Panc1 (cell line): ENCODE measurements at regions not wholly inside any gene's neighbourhood (a gene's known extent, or its start where the extent isn't known, plus 50 kb on each side); places are given as distances from the start of the nearest gene placed in this dataset.

Source experiments
- ATAC-seq: fragments of 200-7000 bp; cut with Tn5 transposase; 2 replicates; pipeline ENCODE4 v1.9.1; 2020; ENCODE audit warnings: mild to moderate bottlenecking, moderate library complexity
- BruUV-seq: library from RNA; stranded (reverse); fragments of 400-500 nt; replicated peaks from 2 replicates; lab custom pipeline; 2021; lab: Mats Ljungman, UMichigan
- CTCF ChIA-PET: fragments of 300-600 bp; sonication (Branson Sonifier 250); formaldehyde crosslinking; loops from one replicate; lab custom pipeline; 2022; ENCODE audit warnings: antibody characterized with exemption; lab: Charles Lee
- POLR2A ChIA-PET: fragments of 300-600 bp; sonication (Branson Sonifier 250); formaldehyde crosslinking; loops from one replicate; lab custom pipeline; 2022; ENCODE audit warnings: antibody characterized with exemption; lab: Charles Lee
- DNase-seq: peaks from one replicate; pipeline ENCODE4 v3.0.0-alpha.2; 2010; ENCODE audit warnings: low read depth, low spot score
- H3K27ac ChIP-seq: 2 replicates; pipeline ENCODE4 v1.5.1; 2011; ENCODE audit warnings: mild to moderate bottlenecking, low read length, inconsistent platforms
- H3K27me3 ChIP-seq: fragments of 200-500 bp; sonication (Bioruptor generic); 2 replicates; pipeline ENCODE4 v1.6.0; 2014; ENCODE audit warnings: low read length, inconsistent platforms; ENCODE audit not compliant: control insufficient read depth, insufficient read depth
- H3K36me3 ChIP-seq: fragments of 200-500 bp; sonication (Bioruptor generic); 2 replicates; pipeline ENCODE4 v1.5.1; 2014; ENCODE audit warnings: inconsistent platforms, mild to moderate bottlenecking, low read length, moderate library complexity; ENCODE audit not compliant: control insufficient read depth, insufficient read depth
- H3K4me1 ChIP-seq: 2 replicates; pipeline ENCODE4 v1.5.1; 2011; ENCODE audit warnings: inconsistent platforms, mild to moderate bottlenecking, low read length, moderate library complexity; ENCODE audit not compliant: control insufficient read depth, insufficient read depth
- H3K4me3 ChIP-seq, 2 experiments: 2 replicates each; pipeline ENCODE4 v1.5.1; 2011 to 2012; ENCODE audit warnings: low read depth in 2 of 2, low read length in 2 of 2, mild to moderate bottlenecking in 2 of 2, inconsistent platforms in 1 of 2, moderate library complexity in 1 of 2
- H3K9me3 ChIP-seq: fragments of 200-500 bp; sonication (Bioruptor generic); 2 replicates; pipeline ENCODE4 v1.5.1; 2014; ENCODE audit warnings: low read depth, mild to moderate bottlenecking, inconsistent platforms, low read length, moderate library complexity; ENCODE audit not compliant: control insufficient read depth, insufficient read depth
- POLR2AphosphoS5 ChIP-seq: IDR thresholded peaks from 2 replicates; pipeline ENCODE4 v1.6.1; 2012; ENCODE audit warnings: mild to moderate bottlenecking, low read depth, low read length, moderate library complexity
- SIN3A ChIP-seq: IDR thresholded peaks from 2 replicates; pipeline ENCODE4 v1.6.1; 2012; ENCODE audit warnings: low read depth, mild to moderate bottlenecking, low read length, moderate library complexity, borderline replicate concordance; ENCODE audit not compliant: insufficient read depth
- TCF7L2 ChIP-seq: IDR thresholded peaks from 2 replicates; pipeline ENCODE4 v1.6.1; 2011; ENCODE audit warnings: mild to moderate bottlenecking, low read depth, low read length, inconsistent platforms
- in situ Hi-C: cut with HindIII; loops from 2 replicates; pipeline ENCODE4 v1.10.0; 2016; ENCODE audit warnings: low sequenced_read_pairs, low pct_unique_long_range_greater_than_20kb
- intact Hi-C: fragments of 100-400 bp; cut with micrococcal nuclease; formaldehyde crosslinking; loops from one replicate; pipeline ENCODE4 v1.10.0; 2022; ENCODE audit not compliant: unreplicated experiment
- TF ChIP-seq, protein P1 (sequence below), 2 experiments: IDR thresholded peaks; 2 replicates each; pipeline ENCODE4 v1.6.1; 2011 to 2012; ENCODE audit warnings: low read depth in 2 of 2, control low read depth in 1 of 2, low read length in 1 of 2, mild to moderate bottlenecking in 1 of 2, moderate library complexity in 1 of 2; ENCODE audit not compliant: insufficient read depth in 1 of 2
- TF ChIP-seq, protein P2 (sequence below): fragments of 450-650 bp; IDR thresholded peaks from 2 replicates; pipeline ENCODE4 v1.5.1; 2017; ENCODE audit warnings: mild to moderate bottlenecking

- ATAC-seq (no peak), DNase-seq (no peak)
- H3K4me3 ChIP-seq: no peak overlapping the region
- H3K27ac ChIP-seq: no peak overlapping the region
- peaks cover 4% of the 10 kb centered on the region; the same call in 1 of the 2 replicates for H3K9me3 ChIP-seq
- H3K27me3 ChIP-seq: no peaks in the 10 kb centered on the region
- no peaks in the 10 kb centered on the region for H3K4me1 ChIP-seq
- in situ Hi-C loops: no loop called here
- TF ChIP-seq, protein P1, sequence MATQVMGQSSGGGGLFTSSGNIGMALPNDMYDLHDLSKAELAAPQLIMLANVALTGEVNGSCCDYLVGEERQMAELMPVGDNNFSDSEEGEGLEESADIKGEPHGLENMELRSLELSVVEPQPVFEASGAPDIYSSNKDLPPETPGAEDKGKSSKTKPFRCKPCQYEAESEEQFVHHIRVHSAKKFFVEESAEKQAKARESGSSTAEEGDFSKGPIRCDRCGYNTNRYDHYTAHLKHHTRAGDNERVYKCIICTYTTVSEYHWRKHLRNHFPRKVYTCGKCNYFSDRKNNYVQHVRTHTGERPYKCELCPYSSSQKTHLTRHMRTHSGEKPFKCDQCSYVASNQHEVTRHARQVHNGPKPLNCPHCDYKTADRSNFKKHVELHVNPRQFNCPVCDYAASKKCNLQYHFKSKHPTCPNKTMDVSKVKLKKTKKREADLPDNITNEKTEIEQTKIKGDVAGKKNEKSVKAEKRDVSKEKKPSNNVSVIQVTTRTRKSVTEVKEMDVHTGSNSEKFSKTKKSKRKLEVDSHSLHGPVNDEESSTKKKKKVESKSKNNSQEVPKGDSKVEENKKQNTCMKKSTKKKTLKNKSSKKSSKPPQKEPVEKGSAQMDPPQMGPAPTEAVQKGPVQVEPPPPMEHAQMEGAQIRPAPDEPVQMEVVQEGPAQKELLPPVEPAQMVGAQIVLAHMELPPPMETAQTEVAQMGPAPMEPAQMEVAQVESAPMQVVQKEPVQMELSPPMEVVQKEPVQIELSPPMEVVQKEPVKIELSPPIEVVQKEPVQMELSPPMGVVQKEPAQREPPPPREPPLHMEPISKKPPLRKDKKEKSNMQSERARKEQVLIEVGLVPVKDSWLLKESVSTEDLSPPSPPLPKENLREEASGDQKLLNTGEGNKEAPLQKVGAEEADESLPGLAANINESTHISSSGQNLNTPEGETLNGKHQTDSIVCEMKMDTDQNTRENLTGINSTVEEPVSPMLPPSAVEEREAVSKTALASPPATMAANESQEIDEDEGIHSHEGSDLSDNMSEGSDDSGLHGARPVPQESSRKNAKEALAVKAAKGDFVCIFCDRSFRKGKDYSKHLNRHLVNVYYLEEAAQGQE (IDR thresholded peaks at IDR 0.05; ENCODE audit: insufficient read depth in 1 of 2, low read depth in 2 of 2, low read length in 1 of 2): no peak
- TF ChIP-seq SIN3A: no peak
- no peak for TF ChIP-seq TCF7L2
- no peak for TF ChIP-seq POLR2AphosphoS5
- TF ChIP-seq, protein P2, sequence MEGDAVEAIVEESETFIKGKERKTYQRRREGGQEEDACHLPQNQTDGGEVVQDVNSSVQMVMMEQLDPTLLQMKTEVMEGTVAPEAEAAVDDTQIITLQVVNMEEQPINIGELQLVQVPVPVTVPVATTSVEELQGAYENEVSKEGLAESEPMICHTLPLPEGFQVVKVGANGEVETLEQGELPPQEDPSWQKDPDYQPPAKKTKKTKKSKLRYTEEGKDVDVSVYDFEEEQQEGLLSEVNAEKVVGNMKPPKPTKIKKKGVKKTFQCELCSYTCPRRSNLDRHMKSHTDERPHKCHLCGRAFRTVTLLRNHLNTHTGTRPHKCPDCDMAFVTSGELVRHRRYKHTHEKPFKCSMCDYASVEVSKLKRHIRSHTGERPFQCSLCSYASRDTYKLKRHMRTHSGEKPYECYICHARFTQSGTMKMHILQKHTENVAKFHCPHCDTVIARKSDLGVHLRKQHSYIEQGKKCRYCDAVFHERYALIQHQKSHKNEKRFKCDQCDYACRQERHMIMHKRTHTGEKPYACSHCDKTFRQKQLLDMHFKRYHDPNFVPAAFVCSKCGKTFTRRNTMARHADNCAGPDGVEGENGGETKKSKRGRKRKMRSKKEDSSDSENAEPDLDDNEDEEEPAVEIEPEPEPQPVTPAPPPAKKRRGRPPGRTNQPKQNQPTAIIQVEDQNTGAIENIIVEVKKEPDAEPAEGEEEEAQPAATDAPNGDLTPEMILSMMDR: no peak
- intact Hi-C loops: no loop called here
- H3K36me3 ChIP-seq: no peaks in the 10 kb centered on the region
- POLR2A ChIA-PET: no interaction called here
- CTCF ChIA-PET: interaction anchor here (0.5 kb wide), 1 partner anchor 178 kb away, joined by 3 read pairs; no protein-coding TSS in a partner anchor
- no TSS peak for BruUV-seq
These were observed 1245.7 kb downstream of the SI start for GRCh38 chr3:163832547-163832946.

DNA sequence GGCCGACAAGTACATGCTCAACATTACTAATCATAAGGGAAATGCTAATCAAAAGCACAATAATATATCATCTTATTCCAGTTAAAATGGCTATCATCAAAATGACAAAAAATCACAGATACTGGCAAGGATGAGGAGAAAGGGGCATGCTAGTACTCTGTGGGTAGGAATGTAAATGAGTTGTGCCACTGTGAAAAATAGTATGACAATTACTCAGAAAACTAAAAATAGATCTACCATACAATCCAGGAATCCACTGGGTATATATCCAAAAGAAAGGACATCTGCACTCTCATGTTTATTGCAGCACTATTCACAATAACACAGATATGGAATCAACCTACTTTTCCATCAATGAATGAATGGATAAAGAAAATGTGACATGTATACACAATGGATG is 1256.5 kb downstream of the SI start:
- BruUV-seq: no TSS peak

More for the DNA sequence above, 1256.5 kb downstream of the SI start:
- in situ Hi-C loops: no loop called here
- Histone ChIP-seq H3K9me3 (no peaks in the 10 kb centered on the region), H3K27me3 (no peaks in the 10 kb centered on the region), H3K4me3 (no peak overlapping the region), H3K4me1 (no peaks in the 10 kb centered on the region), H3K36me3 (no peaks in the 10 kb centered on the region), H3K27ac (no peak overlapping the region)
- TF ChIP-seq SIN3A (no peak), TCF7L2 (no peak), POLR2AphosphoS5 (no peak)
- TF ChIP-seq, protein P1 (IDR thresholded peaks at IDR 0.05; ENCODE audit: insufficient read depth in 1 of 2, low read depth in 2 of 2, low read length in 1 of 2): no peak
- TF ChIP-seq, protein P2: no peak
- intact Hi-C loops: no loop called here
- ATAC-seq (no peak), DNase-seq (no peak)
- POLR2A ChIA-PET: no interaction called here
- CTCF ChIA-PET: no interaction called here
